ENCODE measurements at regions not wholly inside any gene's neighbourhood (a gene's known extent, or its start where the extent isn't known, plus 50 kb on each side); places are given as distances from the start of the nearest gene placed in this dataset.

GRCh38 chr4:126777649-126778048 lies 855.1 kb upstream of the INTU start:
- DNase-seq (ENCODE audit: low spot score), result no peak

- no peak for DNase-seq (ENCODE audit: low spot score)
These were observed 854.4 kb upstream of the INTU start for GRCh38 chr4:126778348-126778747.

GRCh38 chr4:126779001-126779400 lies 853.8 kb upstream of the INTU start:
- DNase-seq (ENCODE audit: low spot score), result no peak

- no peak for DNase-seq (ENCODE audit: low spot score)
These were observed 853.2 kb upstream of the INTU start for GRCh38 chr4:126779436-126780166.

GRCh38 chr4:126783191-126783590 lies 849.6 kb upstream of the INTU start:
- DNase-seq (ENCODE audit: low spot score), result no peak

GRCh38 chr4:126784966-126785580 lies 847.7 kb upstream of the INTU start:
- no peak for DNase-seq (ENCODE audit: low spot score)

- DNase-seq (ENCODE audit: low spot score), result no peak
These were observed 842.1 kb upstream of the INTU start for GRCh38 chr4:126790633-126791032.

GRCh38 chr4:126794363-126794762 lies 838.4 kb upstream of the INTU start:
- no peak for DNase-seq (ENCODE audit: low spot score)

- DNase-seq (ENCODE audit: low spot score), result no peak
These were observed 834.5 kb upstream of the INTU start for GRCh38 chr4:126798214-126798613.

- no peak for DNase-seq (ENCODE audit: low spot score)
These were observed 833.3 kb upstream of the INTU start for GRCh38 chr4:126799416-126799815.

GRCh38 chr4:126799971-126800574 lies 832.7 kb upstream of the INTU start:
- no peak for DNase-seq (ENCODE audit: low spot score)

GRCh38 chr4:126800575-126801141 lies 832.1 kb upstream of the INTU start:
- no peak for DNase-seq (ENCODE audit: low spot score)

- no peak for DNase-seq (ENCODE audit: low spot score)
These were observed 825.6 kb upstream of the INTU start for GRCh38 chr4:126807132-126807531.

- DNase-seq (ENCODE audit: low spot score), result no peak
These were observed 820.7 kb upstream of the INTU start for GRCh38 chr4:126812076-126812475.

GRCh38 chr4:126820631-126821030 lies 812.1 kb upstream of the INTU start:
- DNase-seq (ENCODE audit: low spot score), result no peak

- no peak for DNase-seq (ENCODE audit: low spot score)
These were observed 811.6 kb upstream of the INTU start for GRCh38 chr4:126821152-126821551.

- no peak for DNase-seq (ENCODE audit: low spot score)
These were observed 807.7 kb upstream of the INTU start for GRCh38 chr4:126825083-126825482.

GRCh38 chr4:126827669-126828068 lies 805.1 kb upstream of the INTU start:
- DNase-seq (ENCODE audit: low spot score), result no peak

- DNase-seq (ENCODE audit: low spot score), result no peak
These were observed 797.9 kb upstream of the INTU start for GRCh38 chr4:126834854-126835253.

- no peak for DNase-seq (ENCODE audit: low spot score)
These were observed 793.6 kb upstream of the INTU start for GRCh38 chr4:126838941-126839679.

- no peak for DNase-seq (ENCODE audit: low spot score)
These were observed 789.2 kb upstream of the INTU start for GRCh38 chr4:126843492-126844067.

GRCh38 chr4:126850286-126850685 lies 782.5 kb upstream of the INTU start:
- DNase-seq (ENCODE audit: low spot score), result no peak

Measured in cerebellar cortex (tissue), 1 donor.